ENCODE measurements at regions not wholly inside any gene's neighbourhood (a gene's known extent, or its start where the extent isn't known, plus 50 kb on each side); places are given as distances from the start of the nearest gene placed in this dataset.

GRCh38 chr13:104267206-104267811 lies 1201.1 kb upstream of the SLC10A2 start:
- TF ChIP-seq CTCF (IDR thresholded peaks at IDR 0.05) = no peak
- H3K4me3 ChIP-seq = no peak overlapping the region
- intact Hi-C loops (cut with DNase I, micrococcal nuclease) = no loop called here
- no peaks in the 10 kb centered on the region for H3K36me3 ChIP-seq (ENCODE audit: low read depth)
- no peaks in the 10 kb centered on the region for H3K9me3 ChIP-seq
- no peak for DNase-seq
- no peak for ATAC-seq
- no peaks in the 10 kb centered on the region for H3K4me1 ChIP-seq (ENCODE audit: low read depth)

- H3K36me3 ChIP-seq (ENCODE audit: low read depth) = no peaks in the 10 kb centered on the region
- no peak for TF ChIP-seq CTCF (IDR thresholded peaks at IDR 0.05)
- no peak overlapping the region for H3K4me3 ChIP-seq
- intact Hi-C loops (cut with DNase I, micrococcal nuclease) = no loop called here
- ATAC-seq = no peak
- H3K9me3 ChIP-seq = no peaks in the 10 kb centered on the region
- no peak for DNase-seq
- no peaks in the 10 kb centered on the region for H3K4me1 ChIP-seq (ENCODE audit: low read depth)
Observed at GRCh38 chr13:104256701-104257100, 1190.5 kb upstream of the SLC10A2 start.

- Histone ChIP-seq H3K4me3 (no peak overlapping the region), H3K36me3 (ENCODE audit: low read depth) (no peaks in the 10 kb centered on the region), H3K4me1 (ENCODE audit: low read depth) (no peaks in the 10 kb centered on the region), H3K9me3 (no peaks in the 10 kb centered on the region)
- no peak for TF ChIP-seq CTCF (IDR thresholded peaks at IDR 0.05)
- ATAC-seq = no peak
- intact Hi-C loops (cut with DNase I, micrococcal nuclease) = no loop called here
- no peak for DNase-seq
Observed at GRCh38 chr13:104253063-104253680, 1187.0 kb upstream of the SLC10A2 start.

DNA sequence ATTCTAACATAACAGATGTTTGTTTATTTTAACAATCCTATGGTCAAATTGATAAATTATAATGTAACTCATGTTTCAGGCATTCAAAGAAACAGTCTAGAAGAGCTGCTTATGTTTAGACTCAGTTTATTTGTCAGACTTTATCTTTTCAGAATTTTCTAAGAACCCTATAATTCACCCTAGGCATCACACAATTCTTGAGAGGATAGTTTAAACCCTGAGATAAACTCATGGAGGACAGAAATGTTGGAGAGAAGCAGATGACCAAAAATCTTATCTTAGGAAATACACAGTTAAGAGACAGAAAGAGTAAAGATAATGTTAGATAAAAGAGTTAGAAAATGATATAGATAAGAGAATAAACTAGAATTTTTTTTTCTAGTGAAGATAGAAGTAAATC lies 1185.7 kb upstream of the SLC10A2 start:
- no peak for TF ChIP-seq CTCF (IDR thresholded peaks at IDR 0.05)
- no peaks in the 10 kb centered on the region for H3K36me3 ChIP-seq (ENCODE audit: low read depth)
- no peaks in the 10 kb centered on the region for H3K9me3 ChIP-seq
- DNase-seq (no peak), ATAC-seq (no peak)
- no peak overlapping the region for H3K4me3 ChIP-seq
- no peaks in the 10 kb centered on the region for H3K4me1 ChIP-seq (ENCODE audit: low read depth)
- intact Hi-C loops (cut with DNase I, micrococcal nuclease) = no loop called here

GRCh38 chr13:104246955-104247354 lies 1180.7 kb upstream of the SLC10A2 start:
- intact Hi-C loops (cut with DNase I, micrococcal nuclease) = no loop called here
- H3K4me1 ChIP-seq (ENCODE audit: low read depth) = no peaks in the 10 kb centered on the region
- no peak for DNase-seq
- no peaks in the 10 kb centered on the region for H3K36me3 ChIP-seq (ENCODE audit: low read depth)
- no peak overlapping the region for H3K4me3 ChIP-seq
- no peak for ATAC-seq
- no peaks in the 10 kb centered on the region for H3K9me3 ChIP-seq
- no peak for TF ChIP-seq CTCF (IDR thresholded peaks at IDR 0.05)
